Gastrocnemius medialis (tissue), 4 donors: ENCODE measurements at regions not wholly inside any gene's neighbourhood (a gene's known extent, or its start where the extent isn't known, plus 50 kb on each side); places are given as distances from the start of the nearest gene placed in this dataset.

Experiments used
- CTCF ChIP-seq, 5 experiments: fragments of 450-650 bp in 3 of 5; fragments of 200-600 bp in 2 of 5; sonication (generic) in 2 of 5; IDR thresholded peaks in 4 of 5; conservative IDR thresholded peaks in 1 of 5; 1 replicate in 4 of 5; 2 replicates in 1 of 5; pipeline ENCODE4 v1.5.1; 2016 to 2019; ENCODE audit warnings: antibody characterized with exemption in 5 of 5, mild to moderate bottlenecking in 3 of 5, moderate library complexity in 3 of 5
- POLR2A ChIP-seq, 2 donors: fragments of 450-650 bp; IDR thresholded peaks; one replicate each; pipeline ENCODE4 v1.6.1; 2017; ENCODE audit warnings: antibody characterized with exemption in 2 of 2, mild to moderate bottlenecking in 2 of 2, moderate library complexity in 2 of 2

- TF ChIP-seq POLR2A (IDR thresholded peaks at IDR 0.05) (no peak), CTCF (IDR thresholded peaks at IDR 0.05 in 4 of 5, conservative IDR thresholded peaks at IDR 0.05 in 1 of 5) (no peak)
Observed at GRCh38 chr15:98438326-98438725, 210.0 kb upstream of the IGF1R start.
